Epithelial cell of esophagus (primary cell): ENCODE measurements at regions not wholly inside any gene's neighbourhood (a gene's known extent, or its start where the extent isn't known, plus 50 kb on each side); places are given as distances from the start of the nearest gene placed in this dataset.

ENCODE experiments used
- DNase-seq: peaks from one replicate; pipeline ENCODE4 v3.0.0; 2010; ENCODE audit warnings: low read depth
- H3K4me3 ChIP-seq: 2 replicates; pipeline ENCODE4 v1.5.1; 2011; ENCODE audit warnings: mild to moderate bottlenecking, low read length, control low read depth
- CTCF ChIP-seq: IDR thresholded peaks from 2 replicates; pipeline ENCODE4 v1.5.1; 2011; ENCODE audit warnings: low read depth, mild to moderate bottlenecking, low read length, control low read depth, inconsistent platforms; ENCODE audit not compliant: insufficient read depth; ENCODE audit errors: missing control alignments

DNA sequence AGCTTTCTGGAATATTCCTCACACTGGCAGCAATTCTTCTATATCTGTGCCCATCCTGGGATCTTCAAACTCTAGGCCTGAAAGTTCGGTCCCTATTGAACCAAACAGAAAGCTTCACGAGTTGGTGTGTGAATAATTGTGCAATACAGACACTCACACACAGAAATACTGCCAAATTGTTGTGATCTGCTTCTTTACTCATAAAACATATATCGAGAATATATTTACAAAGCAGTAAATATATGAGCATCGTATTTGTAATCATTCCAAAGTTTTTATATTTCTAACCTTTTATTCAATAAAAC, 56.6 kb upstream of the BEX4 start:
- DNase-seq: no peak
- no peak for TF ChIP-seq CTCF
- no peak overlapping the region for H3K4me3 ChIP-seq

DNA sequence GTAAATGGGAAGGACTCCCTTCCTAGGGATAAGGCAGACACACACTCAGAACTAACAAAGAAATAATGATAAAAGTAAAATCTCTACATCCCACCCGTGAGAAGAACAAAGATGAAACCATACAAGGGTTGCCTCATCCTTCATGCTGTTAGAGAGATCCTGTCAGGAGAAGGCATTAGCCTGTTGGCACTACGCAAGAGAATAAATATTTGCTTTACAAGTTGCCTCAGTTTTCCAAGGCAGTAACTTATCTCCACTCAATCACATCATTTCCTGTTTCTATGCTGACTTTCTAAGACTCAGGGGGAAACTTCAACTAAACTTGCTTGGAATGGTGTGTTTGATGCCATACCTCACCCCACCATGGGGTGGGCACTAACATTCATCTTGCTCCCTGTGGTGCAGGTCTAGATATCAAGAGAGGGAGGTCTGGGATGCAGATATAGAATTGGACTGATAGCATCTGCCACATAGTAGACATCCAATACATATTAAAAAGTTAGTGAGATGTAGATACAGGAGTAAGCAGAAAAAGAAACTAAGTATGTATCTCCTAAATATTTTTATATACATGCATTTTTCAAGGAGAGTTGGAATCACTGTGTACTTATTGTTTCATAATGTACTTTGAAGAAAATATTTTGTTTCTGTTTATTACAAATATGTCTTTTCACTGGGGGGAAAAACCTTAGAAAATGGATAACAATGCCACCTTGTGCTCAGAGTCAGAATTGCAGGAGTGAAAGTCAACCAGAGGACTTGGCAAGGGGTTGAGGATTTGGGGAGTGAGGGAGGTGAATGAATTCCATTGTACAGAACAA, 57.2 kb upstream of the BEX4 start:
- TF ChIP-seq CTCF: peak; percentile 66
- H3K4me3 ChIP-seq: no peak overlapping the region
- DNase-seq: peak; percentile 33

DNA sequence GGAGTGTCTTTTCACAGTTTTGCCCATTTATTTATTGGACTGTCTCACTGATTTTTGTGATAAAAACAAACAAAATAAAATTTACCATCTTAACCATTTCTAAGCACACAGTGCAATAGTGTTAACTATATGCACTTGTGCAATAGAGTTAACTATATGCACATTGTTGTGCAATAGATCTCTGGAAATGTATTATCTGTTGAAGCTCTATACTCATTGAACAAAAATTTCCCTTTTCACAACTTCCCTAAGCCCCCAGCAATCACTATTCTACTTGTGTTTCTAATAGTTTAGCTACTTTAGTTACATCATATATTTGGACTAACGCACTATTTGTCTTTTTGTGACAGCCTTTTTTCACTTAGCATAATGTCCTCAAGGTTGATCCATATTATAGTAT, 59.7 kb upstream of the BEX4 start:
- H3K4me3 ChIP-seq: no peak overlapping the region
- no peak for TF ChIP-seq CTCF
- peak; percentile 9 for DNase-seq

DNA sequence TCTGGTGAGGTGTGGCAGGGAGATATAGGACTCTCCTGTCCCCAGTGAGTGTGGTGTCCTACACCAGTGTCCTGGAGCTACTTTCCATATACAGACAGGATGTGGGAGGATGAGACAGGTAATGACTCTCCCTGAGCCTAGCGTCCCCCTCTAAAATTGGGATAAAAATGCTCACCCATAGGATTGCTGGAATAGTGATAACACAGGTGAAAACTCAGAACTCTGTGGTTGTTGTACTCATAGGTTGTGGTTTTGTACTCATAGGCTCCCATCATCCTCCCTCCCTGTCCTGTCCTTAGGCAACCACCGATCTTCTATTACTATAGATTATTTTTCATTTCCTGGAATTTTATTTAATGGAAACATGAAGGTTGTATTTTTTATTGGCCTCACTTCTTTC, 60.7 kb upstream of the NXF3 start:
- no peak for TF ChIP-seq CTCF
- H3K4me3 ChIP-seq: no peak overlapping the region
- peak; percentile 33 for DNase-seq

DNA sequence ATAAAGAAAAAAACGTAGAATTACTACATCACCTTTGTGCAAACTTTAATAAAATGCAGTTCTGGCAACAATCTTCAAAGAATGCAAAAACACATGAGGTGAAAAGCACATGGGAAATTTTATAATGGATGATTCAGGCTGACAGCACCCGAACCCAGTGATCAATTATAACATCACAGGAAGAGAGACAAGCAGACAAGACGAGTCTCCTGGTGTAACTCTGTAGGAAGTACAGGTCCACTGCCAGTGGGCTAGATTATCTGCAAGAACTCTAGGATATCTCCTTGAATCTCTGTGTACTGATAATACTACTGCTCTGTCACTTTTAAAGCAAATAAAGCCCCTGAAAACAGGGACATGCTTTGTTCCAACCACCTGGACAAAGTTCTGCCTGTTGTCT, 58.9 kb upstream of the NXF3 start:
- no peak for TF ChIP-seq CTCF
- peak; percentile 51 for DNase-seq
- no peak overlapping the region for H3K4me3 ChIP-seq

GRCh38 chrX:103149652-103150051, 56.7 kb upstream of the NXF3 start:
- no peak for DNase-seq
- no peak for TF ChIP-seq CTCF
- H3K4me3 ChIP-seq: no peak overlapping the region

GRCh38 chrX:103148075-103148474, 55.1 kb upstream of the NXF3 start:
- no peak overlapping the region for H3K4me3 ChIP-seq
- DNase-seq: peak; percentile 10
- TF ChIP-seq CTCF: no peak
